Loucy (cell line): ENCODE measurements at regions not wholly inside any gene's neighbourhood (a gene's known extent, or its start where the extent isn't known, plus 50 kb on each side); places are given as distances from the start of the nearest gene placed in this dataset.

Source experiments
- EZH2phosphoT487 ChIP-seq: fragments of 200-600 bp; IDR thresholded peaks from 2 replicates; pipeline ENCODE4 v1.6.1; 2018; ENCODE audit warnings: antibody characterized with exemption, mild to moderate bottlenecking, moderate library complexity, borderline replicate concordance
- TF ChIP-seq, protein P1 (sequence below): fragments of 200-600 bp; sonication (generic); conservative IDR thresholded peaks from 2 replicates; pipeline ENCODE4 v1.5.1; 2014; ENCODE audit warnings: mild to moderate bottlenecking, antibody characterized with exemption, low read length

DNA sequence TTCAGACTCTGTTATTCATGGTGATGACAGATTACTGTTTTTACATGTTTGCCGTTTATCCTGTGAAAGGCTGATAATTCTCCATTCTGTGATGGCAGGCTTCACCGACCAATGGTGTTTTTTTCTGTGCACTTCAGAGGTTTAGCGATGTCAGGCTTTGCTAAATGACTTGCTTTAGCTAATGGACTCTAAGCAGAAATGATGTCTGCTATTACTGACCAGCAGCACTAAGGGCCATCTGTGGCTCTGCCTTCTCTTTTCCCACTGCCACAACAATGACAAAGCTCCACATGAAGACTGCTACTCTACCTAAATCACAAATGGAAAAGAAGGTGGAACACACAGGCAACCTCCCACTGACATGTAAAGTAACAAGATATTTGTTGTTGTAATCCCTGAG lies 68.4 kb upstream of the ALB start:
- TF ChIP-seq, protein P1, sequence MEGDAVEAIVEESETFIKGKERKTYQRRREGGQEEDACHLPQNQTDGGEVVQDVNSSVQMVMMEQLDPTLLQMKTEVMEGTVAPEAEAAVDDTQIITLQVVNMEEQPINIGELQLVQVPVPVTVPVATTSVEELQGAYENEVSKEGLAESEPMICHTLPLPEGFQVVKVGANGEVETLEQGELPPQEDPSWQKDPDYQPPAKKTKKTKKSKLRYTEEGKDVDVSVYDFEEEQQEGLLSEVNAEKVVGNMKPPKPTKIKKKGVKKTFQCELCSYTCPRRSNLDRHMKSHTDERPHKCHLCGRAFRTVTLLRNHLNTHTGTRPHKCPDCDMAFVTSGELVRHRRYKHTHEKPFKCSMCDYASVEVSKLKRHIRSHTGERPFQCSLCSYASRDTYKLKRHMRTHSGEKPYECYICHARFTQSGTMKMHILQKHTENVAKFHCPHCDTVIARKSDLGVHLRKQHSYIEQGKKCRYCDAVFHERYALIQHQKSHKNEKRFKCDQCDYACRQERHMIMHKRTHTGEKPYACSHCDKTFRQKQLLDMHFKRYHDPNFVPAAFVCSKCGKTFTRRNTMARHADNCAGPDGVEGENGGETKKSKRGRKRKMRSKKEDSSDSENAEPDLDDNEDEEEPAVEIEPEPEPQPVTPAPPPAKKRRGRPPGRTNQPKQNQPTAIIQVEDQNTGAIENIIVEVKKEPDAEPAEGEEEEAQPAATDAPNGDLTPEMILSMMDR = no peak
- TF ChIP-seq EZH2phosphoT487 = no peak
